GM19043 (cell line): ENCODE measurements at regions not wholly inside any gene's neighbourhood (a gene's known extent, or its start where the extent isn't known, plus 50 kb on each side); places are given as distances from the start of the nearest gene placed in this dataset.
"Not testable (repeated sequence)": the region's sequence is repeated elsewhere in the genome, so short reads cannot be mapped to it uniquely, and the experiment has no call there.

Experiments used
- ATAC-seq: cut with Tn5 transposase; IDR thresholded peaks from one replicate; pipeline ENCODE4 v1.9.1; 2021; ENCODE audit warnings: low read depth; ENCODE audit not compliant: unreplicated experiment

DNA sequence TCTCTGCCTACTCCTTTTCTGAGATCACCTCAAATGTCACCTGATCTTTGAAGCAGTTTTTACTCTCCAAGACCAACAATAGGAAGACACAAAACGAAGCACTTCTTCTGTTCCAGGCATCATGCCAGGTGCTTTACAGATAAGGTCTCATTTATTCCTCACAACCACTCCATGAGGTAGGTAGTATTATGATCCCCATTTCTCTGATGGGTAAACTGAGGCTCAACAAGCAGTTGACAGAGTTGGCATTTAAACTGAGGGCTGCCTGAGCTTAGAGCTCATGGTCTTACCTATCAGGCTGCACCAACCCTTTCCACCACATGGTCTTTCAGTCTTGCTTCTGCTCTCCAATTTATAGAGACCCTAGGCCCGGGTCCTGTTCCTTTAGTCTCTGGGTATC, 147.2 kb upstream of the JUN start:
- ATAC-seq = no peak

DNA sequence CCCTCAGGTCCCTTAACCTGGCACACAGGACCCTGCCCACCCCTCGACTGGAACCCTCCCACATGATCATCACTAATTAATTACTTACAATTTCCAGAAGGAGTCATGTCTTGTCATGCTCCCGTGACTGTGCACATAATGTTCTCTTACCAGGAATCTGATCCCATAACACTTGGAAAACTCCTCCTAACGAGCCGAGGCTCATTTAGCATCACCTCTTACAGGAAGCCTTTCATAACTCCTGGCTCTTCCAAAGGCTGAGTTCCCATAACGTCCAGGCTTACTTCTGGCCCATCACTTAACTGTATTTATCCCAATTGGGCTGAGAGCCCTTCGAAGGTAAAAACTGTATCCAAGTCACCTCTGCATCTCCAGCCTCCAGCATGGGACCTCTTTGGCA, 147.9 kb upstream of the JUN start:
- ATAC-seq = no peak

DNA sequence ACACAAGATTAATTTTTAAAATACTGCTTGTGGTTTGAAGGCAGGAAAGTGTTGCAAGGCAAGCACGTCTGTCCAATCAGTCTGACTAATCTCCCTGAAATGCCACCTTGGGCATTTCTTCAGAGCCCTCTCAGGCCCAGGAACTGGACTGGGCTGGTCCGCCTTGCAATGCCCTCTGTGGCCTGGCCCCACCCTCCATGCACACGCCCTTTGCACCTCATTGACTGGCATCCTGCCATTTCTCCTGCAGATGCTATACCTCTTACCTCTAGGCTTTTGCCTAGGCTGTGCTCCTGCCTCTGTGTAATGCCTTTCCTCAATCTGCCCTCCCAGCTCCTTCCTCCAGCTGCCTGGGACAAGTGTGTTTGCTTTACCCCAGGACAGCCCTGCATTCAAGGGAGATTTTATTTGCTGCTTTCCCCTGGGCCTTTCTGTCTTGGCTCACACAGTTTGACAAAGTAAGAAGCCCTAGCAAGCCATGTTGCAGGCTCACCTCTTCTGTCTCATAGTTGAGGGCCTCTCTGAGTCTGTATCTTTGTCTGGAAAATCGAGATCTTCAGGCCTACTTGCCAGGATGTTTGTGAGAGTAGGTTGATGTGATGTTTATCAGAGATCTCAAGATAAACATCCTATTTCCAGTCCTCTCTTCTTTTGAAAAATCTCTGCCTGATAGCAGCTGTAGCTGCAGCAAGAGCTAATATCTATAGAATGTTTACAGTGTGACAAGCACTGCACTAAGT, 149.2 kb upstream of the JUN start:
- no peak for ATAC-seq

DNA sequence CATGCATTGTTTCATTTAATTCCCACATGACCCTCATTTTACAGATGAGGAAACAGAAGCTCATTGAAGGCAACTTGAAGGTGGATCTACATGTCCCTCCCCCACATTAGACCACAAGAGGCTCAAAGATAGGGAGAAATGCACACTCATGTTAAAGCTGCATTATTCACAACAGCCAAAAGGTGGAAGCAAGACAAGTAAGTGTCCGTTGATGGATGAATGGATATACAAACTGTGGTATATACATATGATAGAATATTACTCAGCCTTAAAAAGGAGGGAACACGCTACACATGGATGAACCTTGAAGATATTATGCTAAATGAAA, 149.7 kb upstream of the JUN start:
- no peak for ATAC-seq

DNA sequence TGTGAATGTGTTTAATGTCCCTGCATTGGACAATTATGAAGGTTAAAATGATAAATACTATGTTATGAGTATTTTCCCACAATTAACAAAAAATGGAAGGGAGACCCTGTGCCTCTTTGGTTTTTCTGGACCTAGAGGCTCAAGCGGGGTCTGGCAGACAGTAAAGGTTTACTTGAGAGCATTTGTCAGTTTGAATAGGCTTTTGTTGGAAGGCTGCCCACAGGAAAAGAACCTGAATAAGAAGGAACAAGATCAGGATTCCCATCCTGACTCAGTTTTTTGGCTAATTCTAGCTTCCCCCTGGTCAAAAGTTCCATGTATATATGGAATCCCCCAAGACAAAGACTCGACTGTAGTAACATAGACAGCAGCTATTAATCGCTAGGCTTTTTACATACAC, 150.9 kb upstream of the JUN start:
- no peak for ATAC-seq

DNA sequence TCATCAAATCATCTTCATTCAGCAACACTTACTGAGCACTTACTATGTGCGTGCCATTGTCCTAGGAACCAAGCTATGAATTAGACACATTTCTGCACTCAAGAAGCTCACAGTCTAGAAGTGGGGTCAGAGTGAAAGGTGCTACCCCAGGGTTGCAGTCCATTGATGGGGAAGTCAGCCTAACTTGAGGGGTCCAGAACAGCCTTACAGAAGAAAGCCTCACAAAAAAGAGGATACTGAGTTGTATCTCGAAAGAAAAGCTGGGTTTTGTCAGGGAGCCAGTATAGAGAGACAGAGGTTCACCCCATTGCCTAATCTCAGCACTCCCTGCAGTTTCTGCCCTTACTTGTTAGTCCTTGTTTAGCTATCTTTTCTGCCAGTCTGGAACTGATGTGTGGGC, 153.1 kb upstream of the JUN start:
- ATAC-seq = no peak

DNA sequence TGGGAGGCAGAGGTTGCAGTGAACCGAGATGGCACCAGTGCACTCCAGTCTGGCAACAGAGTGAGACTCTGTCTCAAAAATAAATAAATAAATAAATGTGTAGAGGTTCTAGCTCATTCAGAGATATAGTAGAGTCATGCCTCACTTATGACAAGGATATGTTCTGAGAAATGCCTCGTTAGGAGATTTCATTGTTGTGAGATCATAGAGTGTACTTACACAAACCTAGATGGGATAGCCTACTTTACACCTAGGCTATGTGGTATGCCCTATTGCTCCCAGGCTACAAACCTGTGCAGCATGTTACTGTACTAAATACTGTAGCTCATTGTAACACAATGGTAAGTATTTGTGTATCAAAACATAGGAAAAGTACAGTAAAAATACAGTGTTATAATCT, 155.3 kb upstream of the JUN start:
- ATAC-seq = no peak

GRCh38 chr1:58939666-58940370, 156.0 kb upstream of the JUN start:
- ATAC-seq = no peak

- no peak for ATAC-seq
Measured at GRCh38 chr1:58941471-58942289, 157.8 kb upstream of the JUN start.

- no peak for ATAC-seq
Measured at GRCh38 chr1:58942759-58943191, 158.9 kb upstream of the JUN start.

DNA sequence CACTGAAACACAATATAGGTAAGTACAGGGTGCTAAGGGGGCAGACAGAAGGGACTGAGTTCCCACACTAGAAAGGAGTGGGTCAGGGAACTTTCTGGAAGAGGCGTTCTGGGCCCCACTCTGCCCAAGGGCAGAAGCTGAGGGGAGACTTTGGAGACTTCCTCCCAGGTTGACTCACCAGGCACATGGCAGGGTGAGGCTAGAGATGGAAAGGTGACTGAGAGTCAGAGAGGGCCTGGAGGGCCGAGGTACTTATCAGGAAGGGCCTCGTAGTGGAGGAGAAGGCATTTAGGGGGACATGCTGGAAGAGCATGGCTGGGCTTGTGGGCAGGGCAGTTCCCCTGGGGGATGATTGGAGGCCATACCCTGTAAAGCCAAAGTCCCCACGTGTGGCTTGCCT, 159.9 kb upstream of the JUN start:
- ATAC-seq = no peak

DNA sequence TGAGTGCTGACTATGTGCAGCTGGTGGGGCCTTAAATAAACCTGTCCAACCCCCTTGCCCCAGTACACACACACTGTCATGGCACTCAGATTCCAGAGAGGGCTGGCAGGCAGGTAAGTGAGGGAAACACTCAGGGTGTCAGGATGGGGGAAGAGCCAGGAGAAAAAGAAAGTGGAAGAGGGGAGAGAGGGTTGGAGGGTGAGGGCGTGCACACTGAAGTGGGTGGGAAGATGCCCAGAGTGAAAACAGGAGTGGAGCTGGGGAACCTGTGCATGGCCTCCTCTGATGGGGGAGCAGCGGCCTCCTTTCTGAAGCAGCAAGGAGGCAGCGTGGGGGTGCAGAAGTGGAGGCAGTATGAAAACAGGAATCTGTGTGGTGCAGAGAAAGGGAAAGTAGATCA, 160.6 kb upstream of the JUN start:
- ATAC-seq = no peak

- no peak for ATAC-seq
Measured at GRCh38 chr1:58946390-58946789, 162.5 kb upstream of the JUN start.

DNA sequence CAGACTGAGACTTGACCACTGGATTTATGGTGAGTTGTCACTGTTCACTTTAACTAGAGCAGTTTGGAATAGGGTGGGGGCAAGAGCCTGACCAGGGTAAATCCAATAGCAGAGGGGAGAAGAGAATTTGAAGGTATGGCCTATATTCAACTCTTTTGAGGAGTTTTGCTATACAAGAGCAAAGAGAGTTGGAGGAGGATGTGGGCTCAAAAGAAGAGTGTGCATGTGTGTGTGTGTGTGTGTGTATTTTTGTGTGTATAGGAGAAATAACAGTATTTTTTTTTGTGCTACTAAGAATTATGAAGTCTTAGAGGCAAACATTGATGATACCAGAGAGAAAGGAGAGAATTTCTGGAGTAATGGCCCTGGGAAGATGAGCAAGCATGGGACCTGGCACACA, 164.8 kb upstream of the JUN start:
- no peak for ATAC-seq

DNA sequence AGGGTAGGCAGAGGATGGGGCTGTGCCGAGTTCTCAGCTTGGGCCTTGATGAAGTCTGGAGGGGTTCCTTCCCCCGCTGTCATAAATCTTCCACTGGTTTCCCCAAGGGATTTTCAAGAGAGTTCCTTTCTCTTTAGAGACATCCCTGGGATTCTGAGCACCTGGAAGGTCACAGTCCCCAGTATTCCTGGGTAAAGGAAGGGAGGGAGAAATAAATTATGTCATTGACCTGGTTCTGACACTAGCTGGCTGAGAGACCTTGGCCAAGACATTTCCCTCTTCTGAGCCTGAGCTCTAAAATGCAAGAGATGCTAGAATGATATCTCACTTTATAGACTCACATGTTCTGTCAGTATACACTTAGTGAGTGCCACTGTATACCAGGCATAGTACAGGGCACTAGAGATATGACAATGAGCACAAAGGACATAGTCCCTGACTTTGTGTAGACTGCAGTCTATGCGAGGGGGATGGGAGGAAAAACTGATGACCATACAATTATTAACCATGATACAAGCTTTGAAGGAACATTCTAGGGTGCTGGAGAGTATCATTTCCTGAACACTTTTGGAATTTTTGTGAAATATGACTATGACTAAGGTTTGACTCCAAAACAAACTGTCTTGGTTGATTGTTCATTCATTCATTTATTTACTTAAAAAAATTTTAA, 165.8 kb upstream of the JUN start:
- ATAC-seq = no peak

- ATAC-seq = no peak
Measured at GRCh38 chr1:58950897-58951296, 167.1 kb upstream of the JUN start.

DNA sequence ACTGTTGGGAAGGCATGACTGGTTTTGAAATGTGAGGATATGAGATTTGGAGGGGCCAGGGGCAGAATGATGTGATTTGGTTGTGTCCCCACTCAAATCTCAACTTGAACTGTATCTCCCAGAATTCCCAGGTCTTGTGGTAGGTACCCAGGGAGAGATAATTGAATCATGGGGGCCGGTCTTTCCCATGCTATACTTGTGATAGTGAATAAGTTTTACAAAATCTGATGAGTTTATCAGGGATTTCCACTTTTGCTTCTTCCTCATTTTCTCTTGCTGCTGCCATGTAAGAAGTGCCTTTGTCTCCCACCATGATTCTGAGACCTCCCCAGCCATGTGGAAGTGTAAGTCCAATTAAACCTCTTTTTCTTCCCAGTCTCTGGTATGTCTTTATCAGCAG, 170.1 kb upstream of the JUN start:
- not testable (repeated sequence) for ATAC-seq

DNA sequence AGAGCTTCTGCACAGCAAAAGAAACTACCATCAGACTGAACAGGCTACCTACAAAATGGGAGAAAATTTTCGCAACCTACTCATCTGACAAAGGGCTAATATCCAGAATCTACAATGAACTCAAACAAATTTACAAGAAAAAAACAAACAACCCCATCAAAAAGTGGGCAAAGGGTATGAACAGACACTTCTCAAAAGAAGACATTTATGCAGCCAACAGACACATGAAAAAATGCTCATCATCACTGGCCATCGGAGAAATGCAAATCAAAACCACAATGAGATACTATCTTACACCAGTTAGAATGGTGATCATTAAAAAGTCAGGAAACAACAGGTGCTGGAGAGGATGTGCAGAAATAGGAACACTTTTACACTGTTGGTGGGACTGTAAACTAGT, 179.4 kb upstream of the JUN start:
- not testable (repeated sequence) for ATAC-seq

- ATAC-seq = no peak
Measured at GRCh38 chr1:58964428-58964827, 180.6 kb upstream of the JUN start.

DNA sequence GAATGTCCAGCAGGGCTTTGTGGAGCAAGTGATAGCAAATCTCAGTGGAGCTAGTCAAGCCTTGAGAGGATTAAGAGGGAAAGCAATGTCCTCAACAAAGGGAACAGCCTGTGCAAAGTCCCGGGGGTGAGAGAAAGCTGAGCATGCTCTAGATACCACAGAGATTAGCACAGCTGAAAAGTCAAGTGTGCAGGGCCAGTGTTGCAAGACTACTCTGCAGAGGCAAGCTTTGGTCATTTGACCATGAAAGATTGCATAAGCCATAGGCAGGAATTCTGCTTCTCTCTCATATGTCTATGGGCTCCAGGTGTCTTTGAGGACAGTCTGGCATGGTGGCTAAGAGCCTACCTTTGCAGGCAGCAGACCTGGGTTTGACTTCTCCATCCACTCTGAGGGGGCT, 181.0 kb upstream of the JUN start:
- no peak for ATAC-seq
